ENCODE measurements at regions not wholly inside any gene's neighbourhood (a gene's known extent, or its start where the extent isn't known, plus 50 kb on each side); places are given as distances from the start of the nearest gene placed in this dataset.
"Not testable (repeated sequence)": the region's sequence is repeated elsewhere in the genome, so short reads cannot be mapped to it uniquely, and the experiment has no call there.

DNA sequence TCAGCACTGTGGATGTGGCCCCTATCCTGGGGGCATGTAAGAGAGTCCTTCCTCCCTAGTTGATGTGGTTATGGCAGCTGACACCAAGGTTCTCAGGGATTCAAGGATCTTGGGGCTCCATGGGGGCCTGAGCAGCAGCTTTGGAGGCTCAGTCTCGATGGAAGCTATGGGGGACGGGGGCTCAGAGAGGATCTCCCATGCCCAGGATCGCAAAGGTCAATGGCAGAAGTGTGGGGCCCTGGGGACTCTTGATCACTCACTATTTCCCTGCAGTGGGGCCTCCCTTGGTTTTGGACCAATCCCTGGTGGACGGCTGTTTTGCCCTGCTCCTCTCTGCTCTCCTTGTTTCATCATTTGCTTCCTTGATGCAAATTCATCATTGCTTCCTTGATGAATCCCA, 885.9 kb downstream of the CDH8 start:
- DNase-seq = no peak

DNA sequence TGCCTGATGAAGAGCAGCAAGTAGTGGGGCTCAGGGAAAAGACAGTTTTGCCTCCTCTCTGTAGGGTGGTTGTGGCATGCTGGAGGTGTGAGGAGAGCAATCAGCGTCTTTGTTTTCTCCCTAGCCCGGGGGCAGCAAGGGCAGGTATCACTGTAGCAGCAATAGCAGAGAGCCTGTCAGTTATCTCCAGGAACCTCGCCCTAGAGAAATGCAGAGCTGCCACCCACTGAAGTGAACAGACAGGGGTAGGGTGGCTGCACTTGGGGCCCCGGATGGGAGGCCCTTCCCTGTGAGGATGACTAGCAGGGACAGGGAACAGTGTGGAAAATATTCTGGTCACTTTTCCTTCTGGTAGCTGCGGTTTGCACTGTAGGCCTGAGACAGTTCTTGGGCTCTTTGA, 886.5 kb downstream of the CDH8 start:
- DNase-seq = no peak

DNA sequence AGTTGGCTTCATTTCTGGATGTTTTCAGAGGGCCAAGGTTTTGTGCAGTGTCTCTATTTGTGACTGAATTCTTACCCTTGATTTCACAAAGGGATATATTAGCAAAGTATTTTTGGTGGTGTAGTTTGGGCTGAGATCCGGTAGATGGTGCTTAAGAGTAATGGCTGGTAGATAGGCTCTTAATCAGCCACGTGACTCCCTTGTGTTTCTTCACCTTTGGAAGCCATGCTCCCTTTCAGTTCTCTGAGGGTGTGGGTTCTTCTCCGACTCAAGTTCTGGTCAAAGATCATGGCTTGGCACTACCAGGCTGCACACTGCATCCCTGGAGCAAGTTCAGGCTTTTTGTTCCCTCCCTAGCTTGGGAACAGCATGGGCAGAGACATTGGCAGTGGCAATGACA, 887.3 kb downstream of the CDH8 start:
- no peak for DNase-seq

DNA sequence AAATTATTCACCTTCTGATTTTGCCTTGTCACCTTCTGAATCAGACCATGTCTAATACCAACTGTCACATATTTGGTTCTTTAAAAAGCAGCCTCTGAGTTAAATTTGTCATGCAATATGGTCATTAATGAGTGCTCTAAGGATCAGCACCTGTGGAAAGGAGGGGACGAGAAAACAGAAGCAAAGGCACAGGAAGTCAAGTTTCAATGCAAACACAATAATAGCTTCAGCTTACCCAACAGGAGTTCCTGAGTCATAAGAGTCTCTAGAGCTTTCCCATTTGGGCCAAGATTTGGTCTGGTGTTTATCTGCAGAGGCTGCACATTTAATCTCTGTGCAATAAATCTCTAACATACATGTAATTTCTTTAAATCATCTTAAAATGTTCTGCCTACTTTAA, 889.8 kb downstream of the CDH8 start:
- DNase-seq = no peak

DNA sequence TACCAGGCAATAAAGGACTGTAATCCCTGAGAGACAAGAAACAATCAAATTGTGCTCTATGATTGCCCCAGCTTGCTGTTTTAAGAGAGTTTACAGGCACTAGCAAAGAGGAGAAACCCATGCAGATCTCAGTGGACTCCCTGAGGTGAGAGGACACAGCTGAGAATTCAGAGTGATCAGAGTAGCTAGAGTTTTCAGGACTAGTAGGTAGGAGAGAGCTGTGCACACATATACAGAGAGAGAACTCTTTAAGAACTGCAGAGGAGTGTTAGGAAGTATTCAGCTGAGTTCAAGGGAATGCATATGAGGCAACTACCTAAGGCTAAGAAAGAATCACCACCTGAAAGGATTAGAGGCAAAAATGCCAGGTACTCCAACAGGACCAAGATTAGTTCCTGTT, 904.8 kb downstream of the CDH8 start:
- DNase-seq = no peak

DNA sequence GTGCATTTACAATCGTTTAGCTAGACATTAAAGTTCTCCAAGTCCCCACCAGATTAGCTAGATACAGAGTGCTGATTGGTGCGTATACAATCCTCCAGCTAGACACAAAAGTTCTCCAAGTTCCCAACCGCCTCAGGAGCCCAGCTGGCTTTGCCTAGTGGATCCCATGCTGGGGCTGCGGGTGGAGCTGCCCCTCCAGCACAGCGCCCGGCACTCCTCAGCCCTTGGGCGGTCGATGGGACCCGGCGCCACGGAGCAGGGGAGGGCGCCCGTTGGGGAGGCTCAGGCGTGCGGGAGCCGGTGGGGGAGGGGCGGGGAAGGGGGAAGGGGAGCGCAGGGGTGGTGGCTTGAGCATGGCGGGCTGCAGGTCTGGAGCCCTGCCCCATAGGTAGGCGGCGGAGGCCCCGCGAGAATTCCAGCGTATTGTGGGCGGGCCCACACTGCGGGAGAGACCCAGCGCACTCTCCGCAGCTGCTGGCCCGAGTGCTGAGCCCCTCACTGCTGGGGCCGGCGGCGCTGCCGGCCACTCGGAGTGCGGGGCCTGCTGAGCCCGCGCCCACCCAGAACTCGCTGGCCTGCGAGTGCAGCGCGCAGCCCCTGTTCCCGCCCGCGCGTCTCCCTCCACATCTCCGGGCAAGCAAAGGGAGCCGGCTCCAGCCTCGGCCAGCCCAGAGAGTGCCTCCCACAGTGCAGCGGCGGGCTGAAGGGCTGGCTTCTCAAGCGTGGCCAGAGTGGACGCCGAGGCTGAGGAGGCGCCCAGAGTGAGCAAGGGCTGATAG, 907.5 kb downstream of the CDH8 start:
- DNase-seq = no peak

DNA sequence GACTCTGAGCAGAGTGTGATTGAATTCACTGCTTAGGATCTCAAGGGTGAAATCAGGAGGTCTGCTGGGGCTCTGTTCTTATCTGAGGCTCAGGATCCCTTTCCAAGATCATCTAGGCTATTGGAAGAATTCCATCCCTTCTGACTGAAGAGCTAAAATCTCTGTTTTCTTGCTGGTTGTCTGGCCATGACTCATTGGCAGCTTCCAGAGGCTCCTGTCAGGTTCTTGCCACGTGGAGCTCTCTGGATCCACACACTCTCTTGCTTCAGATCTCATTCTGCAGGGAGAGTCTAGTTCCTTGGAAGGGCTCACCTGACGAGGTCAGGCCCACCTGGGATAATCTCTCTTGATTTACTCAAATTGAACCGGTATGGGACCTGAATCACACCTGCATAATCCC, 930.7 kb downstream of the CDH8 start:
- no peak for DNase-seq

DNA sequence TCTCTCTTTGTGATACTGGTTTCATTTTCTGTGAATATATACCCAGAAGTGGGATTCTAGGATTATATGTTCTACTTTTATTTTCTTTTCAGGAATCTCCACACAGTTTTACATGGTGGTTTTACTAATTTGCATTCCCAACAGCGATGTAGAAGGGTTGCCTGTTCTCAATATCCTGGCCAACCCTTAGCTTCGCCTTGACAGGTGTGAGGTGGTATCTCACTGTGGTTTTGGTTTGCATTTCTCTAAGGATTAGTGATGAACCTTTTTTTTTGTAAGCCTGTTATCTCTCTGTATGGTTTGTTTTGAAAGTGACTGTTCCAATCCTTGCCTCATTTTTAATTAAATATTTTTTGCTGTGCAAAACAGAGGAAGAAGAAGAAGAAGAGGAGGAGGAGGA, 937.7 kb downstream of the CDH8 start:
- DNase-seq = no peak

DNA sequence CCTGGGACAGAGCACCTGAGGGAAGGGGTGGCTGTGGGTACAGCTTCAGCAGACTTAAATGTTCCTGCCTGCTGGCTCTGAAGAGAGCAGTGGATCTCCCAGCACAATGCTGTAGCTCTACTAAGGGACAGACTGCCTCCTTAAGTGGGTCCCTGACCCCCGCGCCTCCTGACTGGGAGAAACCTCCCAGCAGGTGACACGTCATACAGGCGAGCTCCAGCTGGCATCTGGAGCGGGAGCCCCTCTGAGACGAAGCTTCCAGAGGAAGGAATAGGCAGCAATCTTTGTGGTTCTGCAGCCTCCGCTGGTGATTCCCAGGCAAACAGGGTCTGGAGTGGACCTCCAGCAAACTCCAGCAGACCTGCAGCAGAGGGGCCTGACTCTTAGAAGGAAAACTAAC, 944.9 kb downstream of the CDH8 start:
- DNase-seq = not testable (repeated sequence)

DNA sequence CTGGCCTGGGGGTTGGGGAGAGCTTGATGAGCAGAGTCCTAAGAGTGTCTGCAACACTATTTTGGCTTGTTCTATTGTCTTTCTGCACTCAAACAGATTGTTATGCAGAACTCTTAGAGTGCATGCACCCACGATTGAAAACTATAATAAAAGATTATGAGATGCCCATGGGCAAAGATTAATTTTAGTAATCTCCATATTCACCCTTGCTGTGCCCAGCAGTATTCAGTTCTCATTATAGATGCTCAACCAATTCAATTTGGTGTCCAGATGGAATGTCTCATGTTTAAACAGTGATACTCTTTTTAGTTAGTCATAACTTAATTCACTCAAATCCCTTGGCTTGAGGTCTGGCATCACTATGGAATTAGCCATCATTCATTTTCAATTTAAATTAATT, 952.5 kb downstream of the CDH8 start:
- DNase-seq = no peak

DNA sequence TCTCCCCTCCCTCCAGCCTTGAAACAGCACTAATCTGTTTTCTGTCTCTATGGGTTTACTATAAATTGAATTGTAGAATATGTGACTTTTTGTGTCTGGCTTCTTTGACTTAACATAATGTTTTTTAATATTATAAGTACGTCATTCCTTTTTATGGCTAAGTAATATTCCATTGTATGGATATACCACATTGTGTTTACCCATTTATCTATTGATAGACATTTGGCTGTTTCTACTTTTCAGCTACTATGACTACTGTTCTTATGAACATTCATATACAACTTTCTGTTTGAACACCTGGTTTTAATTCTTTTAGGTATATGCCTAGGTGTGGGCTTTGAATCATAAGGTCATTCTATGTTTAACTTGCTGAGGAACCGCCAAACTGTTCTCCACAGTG, 961.9 kb downstream of the CDH8 start:
- no peak for DNase-seq

DNA sequence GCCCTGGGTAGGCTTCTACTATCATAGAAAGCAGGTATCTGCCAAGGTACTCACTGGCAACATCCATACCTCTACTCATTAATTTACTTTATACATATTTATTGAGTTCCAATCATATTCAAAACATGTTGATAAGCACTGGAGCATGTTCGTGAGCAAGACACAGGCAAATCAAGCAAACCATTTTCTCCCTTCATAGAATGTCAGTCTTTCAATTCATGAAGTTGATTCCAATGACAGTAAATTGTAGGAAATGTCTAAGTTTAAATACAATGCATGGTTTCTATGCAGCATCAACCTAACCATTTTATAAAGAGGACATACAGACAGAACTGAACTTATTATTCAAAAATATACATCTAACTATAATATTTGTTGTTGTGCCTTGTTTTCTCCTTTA, 978.6 kb downstream of the CDH8 start:
- no peak for DNase-seq

DNA sequence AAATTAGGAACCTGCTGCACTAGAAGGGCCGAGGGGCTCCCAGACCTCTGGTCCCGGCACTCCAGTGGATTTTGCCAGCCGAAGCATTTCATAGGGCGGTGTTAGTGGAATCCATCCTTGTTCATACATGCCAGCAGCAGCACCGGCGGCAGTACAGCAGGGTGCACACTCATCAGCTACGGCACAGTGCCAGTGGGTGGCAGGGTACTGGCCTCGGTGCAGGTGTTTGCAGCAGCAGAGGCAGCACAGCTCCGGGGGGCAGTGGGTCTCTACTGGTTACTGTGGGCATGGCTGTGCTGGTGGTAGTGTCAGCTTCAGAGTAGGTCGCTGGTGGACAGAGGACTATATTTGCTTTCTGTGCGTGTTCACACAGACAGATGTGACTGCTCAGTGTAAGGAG, 985.7 kb downstream of the CDH8 start:
- no peak for DNase-seq

DNA sequence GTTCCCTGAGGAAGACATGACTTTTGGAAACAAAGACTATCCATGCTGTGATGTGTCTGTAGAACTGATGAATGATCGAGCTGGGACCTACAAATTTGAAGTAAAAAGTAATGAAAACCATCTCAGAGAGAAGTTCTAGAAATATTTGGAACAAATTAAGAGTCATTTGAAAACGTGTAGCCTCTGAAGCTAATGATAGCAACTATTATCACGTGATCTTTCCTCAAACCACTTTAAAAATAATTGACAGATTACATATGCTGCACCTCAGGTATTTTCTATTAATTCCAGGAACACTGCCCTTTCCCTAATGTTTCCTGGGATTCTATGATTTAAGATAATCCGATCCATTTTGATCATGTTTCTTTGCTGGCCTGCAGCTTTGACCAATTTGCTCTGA, 990.3 kb downstream of the CDH8 start:
- no peak for DNase-seq

DNA sequence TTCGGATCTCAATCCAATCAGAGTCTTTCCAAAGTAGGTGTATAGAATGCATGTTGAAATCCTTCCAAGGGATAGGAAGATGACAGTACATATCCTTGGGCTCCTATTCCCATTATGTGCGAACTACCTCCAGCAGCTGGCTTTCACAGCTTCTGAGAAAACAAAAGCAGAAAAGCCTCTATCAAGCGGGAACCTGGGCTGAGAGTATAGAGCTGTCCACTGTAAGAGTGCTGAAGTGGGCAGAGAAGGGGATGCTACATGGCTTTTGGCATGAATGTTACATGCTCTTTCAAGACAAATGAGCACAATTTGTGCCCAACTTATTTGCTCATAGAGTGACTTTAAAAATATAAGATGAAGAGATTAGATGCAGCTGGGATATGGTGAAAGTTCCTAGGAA, 993.5 kb downstream of the CDH8 start:
- no peak for DNase-seq

DNA sequence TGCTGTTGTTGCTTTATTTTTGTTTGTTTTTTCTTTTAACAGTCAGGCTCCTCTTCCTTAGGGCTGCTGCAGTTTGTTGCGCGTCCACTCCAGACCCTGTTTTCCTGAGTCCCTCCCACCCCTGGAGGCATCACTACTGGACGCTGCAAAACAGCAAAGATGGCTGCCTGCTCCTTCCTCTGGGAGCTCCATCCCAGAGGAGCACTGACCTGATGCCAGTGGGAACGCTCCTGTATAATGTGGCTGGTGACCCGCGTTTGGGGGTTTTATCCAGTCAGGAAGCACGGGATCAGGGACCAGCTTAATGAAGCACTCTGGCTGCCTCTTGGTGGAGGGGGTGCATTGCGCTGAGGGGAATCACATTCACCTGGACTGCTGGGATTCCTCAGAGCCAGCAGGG, 1005.6 kb downstream of the CDH8 start:
- DNase-seq = no peak

DNA sequence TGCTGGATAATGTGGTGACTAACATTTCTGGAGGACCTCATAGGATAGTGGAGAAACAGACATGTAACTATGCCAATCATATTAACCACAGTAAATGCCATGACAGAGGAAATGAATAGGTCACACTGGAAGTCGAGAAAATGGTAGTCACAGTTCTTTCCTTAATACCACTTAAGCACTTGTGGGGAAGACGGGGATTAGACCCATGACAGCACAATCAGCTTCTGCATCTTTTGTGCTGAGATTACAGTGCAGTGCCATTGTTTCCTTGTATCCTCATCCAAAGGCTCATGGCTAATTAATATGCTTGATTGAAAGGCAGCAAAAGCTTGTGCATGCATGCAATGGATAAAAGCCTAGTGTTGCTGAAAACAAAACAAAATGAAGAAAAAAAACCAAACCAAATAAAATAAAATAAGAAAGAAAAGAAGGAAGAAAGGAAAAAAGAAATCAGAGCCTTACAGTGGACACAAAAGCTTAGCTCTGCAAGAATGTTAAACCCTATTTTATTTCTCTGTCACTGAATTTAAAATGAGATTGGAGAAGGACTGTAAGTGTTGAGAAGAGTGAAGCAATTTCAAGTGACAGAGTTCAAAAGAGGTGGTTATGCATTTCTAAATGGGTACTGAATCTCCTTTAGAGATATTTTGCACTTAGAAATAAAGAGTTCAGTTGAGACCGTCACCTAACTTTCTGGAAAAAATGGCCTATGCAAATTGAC, 1011.9 kb downstream of the CDH8 start:
- no peak for DNase-seq

DNA sequence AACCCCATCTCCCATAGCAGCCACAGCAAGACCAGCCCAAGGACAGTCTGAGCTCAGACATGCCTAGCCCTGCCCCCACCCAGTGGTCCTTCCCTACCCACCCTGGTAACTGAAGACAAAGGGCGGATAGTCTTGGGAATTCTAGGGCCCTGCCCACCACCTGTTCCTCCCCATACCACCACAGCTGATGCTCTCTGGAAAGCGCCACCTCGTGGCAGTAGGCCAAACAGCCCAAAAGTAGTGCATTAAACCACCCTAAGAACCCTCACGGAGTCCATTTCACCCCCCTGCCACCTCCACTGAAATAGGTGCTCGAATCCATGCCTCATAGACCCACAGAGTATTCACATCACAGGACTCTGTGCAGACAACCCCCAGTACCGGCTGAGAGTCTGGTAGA, 1021.4 kb downstream of the CDH8 start:
- no peak for DNase-seq

DNA sequence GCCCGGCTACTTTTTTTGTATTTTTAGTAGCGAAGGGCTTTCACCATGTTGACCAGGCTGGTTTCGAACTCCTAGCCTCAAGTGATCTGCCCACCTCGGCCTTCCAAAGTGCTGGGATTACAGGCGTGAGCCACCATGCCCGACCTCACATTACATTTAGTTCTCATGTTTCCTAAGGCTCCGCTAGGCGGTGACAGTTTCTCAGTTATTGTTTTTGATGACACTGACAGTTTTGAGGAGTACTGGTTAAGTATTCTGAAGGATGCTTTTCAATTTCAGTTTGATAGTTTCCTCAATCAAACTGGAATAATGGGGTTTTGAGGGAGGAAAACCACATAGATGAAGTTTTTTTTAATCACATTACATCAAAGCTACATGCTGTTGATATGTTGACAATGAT, 1028.5 kb downstream of the CDH8 start:
- DNase-seq = no peak

DNA sequence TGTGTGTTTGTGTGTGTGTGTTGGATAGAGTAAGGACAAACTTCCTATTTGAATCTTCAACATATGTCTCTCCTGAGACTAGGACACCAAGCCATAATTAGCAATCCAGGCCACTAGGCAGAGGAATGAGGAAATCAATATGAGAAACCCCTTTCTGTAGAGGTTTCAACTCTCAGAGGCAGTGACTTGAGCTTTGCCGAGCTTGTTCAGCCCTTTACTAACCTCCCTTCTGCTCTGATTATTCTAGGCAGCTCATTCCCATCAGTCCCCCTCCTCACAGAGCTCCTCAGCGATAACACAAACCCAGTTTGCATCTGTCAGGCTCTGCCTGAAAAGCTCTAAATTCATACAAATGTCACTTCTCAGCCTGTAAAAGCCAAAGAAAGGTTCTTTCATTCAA, 1030.3 kb downstream of the CDH8 start:
- DNase-seq = no peak

DNA sequence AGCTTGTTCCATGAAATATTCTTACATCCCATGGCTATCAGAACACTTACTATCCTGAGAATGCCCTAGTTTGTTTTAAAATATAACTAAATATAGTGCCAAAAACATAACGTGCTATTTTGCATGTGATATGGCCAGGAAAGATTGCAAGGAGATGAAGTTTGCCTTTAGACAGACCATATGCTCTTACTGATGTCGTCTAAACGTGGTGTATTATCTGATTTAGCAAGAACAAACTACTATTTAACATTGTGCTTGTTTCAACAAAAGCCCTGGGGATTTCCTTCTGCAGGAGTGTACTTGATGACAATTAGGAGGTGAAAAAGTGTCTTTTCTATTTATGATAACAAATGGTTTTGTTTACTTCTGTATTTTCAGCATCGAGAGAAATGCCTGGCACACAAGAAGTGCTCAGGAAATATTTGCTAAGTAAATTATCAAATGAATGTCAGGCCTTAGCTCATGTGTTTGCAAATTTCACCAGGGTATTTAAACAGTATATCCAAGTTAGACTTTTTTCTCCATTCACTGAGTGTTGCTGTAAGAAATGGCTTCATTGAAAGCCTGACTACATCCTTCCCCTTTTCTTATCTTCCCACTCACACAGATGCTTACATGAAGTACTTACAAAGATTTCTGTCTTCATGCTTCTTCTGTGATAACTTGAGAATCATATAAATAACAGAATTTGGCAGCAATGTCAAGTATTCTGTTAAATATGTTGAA, 1033.6 kb downstream of the CDH8 start:
- no peak for DNase-seq

DNA sequence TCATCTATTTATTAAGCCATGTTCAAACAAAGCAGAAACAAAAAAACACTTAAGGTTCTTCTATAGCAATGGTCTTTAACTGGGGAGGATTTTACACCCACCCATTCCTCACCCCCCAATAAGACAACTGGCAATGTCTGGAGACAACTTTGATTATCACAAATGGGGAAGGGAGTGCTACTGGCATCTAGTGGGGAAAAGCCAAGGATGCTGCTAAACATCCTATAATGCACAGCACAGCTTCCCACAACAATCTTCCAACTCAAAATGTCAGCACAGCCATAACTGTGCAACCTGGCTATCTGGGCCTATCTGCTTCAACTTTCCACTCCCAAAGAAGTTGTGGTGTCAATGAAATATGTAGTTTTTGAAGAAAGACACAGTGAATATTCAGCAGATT, 1044.4 kb downstream of the CDH8 start:
- DNase-seq = no peak

DNA sequence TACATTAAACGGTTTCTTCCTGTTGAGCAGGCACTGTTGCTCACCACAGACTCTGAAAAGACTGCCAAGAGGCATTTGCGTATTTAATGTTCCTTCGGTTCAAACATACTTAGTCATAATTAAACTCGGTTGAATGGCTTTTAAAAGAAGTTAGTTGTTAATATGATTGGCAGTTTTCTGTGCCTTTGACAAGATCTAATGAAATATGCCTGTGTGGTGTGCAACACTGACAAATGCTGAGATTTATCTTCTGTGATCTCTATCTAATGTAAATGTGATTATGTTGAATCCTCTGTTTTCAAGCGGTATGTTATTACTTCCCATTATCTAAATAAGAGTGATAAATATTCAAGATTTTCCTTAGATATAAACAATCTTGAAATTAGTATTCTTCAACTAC, 1046.6 kb downstream of the CDH8 start:
- DNase-seq = no peak

DNA sequence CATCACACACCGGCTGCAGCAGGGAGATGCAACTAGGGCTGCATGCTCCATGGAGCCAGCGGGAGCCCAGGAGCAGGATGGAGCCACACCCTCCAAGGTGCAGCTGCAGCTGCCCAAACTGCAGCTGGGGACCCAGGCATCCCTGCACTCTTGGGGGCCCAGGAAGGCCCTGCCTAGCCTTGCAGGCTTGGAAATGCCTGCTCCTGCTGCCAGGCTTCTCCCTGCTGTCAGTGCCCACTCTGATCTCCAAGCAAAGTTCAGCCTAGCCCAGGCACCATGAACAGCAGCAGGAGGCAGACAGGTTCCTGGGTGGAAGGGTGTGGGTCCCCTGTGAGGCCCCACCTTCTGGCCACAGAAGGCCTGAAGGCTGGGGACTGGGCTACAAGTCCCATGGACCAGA, 1057.1 kb downstream of the CDH8 start:
- DNase-seq = no peak

Measured in CD4-positive, alpha-beta T cell treated with Interleukin-10 for 1 hour (primary cell).